HFFc6 (cell line): ENCODE measurements at regions not wholly inside any gene's neighbourhood (a gene's known extent, or its start where the extent isn't known, plus 50 kb on each side); places are given as distances from the start of the nearest gene placed in this dataset.

Experiments used
- DNase-seq: peaks from one replicate; pipeline ENCODE4 v3.0.0-alpha.2; 2018
- H3K27ac Mint-ChIP-seq: 2 replicates; pipeline ENCODE4 v1.8.0; 2020; ENCODE audit warnings: mild to moderate bottlenecking, mixed read lengths
- H3K27me3 Mint-ChIP-seq: 2 replicates; pipeline ENCODE4 v1.8.0; 2021; ENCODE audit warnings: mild to moderate bottlenecking, moderate library complexity, mixed read lengths; ENCODE audit not compliant: insufficient read depth
- H3K36me3 Mint-ChIP-seq: 2 replicates; pipeline ENCODE4 v1.8.0; 2021; ENCODE audit warnings: low read depth, mixed read lengths
- H3K4me1 Mint-ChIP-seq: 2 replicates; pipeline ENCODE4 v1.8.0; 2020; ENCODE audit warnings: low read depth, mixed read lengths
- H3K4me3 Mint-ChIP-seq: 2 replicates; pipeline ENCODE4 v1.8.0; 2020; ENCODE audit warnings: mild to moderate bottlenecking, moderate library complexity, mixed read lengths
- H3K9me3 Mint-ChIP-seq: 2 replicates; pipeline ENCODE4 v1.8.0; 2020; ENCODE audit warnings: mild to moderate bottlenecking, mixed read lengths
- CTCF ChIP-seq: fragments of 200-600 bp; sonication (generic); IDR thresholded peaks from 2 replicates; pipeline ENCODE4 v1.5.0; 2021; ENCODE audit warnings: antibody characterized with exemption, mild to moderate bottlenecking

- Mint-ChIP-seq H3K36me3 (peaks cover 12% of the 10 kb centered on the region; the same call in 1 of the 2 replicates), H3K27me3 (peaks cover 3% of the 10 kb centered on the region), H3K27ac (no peak overlapping the region), H3K4me1 (no peaks in the 10 kb centered on the region), H3K4me3 (no peak overlapping the region), H3K9me3 (peaks cover 29% of the 10 kb centered on the region)
- no peak for TF ChIP-seq CTCF
- DNase-seq, result no peak
Observed at GRCh38 chr14:104528496-104528895, 51.1 kb upstream of the C14orf180 start.
